ENCODE measurements at regions not wholly inside any gene's neighbourhood (a gene's known extent, or its start where the extent isn't known, plus 50 kb on each side); places are given as distances from the start of the nearest gene placed in this dataset.

DNA sequence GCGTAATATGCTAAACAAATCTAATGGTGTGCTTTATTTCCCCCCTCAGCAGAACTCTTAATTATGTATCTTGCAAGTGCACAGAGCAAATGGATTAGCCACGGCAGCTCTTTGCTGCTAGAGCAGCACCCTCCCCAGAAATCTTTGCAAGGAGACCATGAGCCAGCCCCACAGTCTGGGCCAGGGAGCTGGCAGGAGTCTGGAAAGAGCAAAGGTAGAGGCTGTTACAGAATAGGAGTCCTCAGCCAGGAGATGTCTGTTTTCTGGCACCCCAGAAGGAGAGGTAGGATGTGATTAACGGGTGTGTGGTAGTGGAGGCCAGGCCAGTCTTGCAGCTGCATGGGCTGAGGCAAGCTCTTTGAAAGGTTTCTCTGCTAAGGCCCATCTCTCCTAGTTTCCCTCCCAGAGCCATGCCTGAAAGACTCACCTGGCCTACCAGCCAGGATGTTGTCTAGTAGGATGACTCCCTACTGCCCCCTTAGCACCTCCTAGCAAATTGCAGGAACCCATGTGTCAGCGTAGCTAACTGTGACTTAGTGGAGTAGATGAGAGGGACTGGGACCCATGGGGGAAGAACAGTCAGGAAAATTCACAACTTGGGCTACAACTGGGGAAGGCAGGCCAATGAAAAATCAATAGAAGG lies 557.2 kb downstream of the BUD13 start:
- TF ChIP-seq EZH2 (IDR thresholded peaks at IDR 0.05; ENCODE audit: insufficient read depth, poor library complexity, severe bottlenecking) (no peak), EZH2phosphoT487 (IDR thresholded peaks at IDR 0.05; ENCODE audit: insufficient read depth, low read depth) (no peak)

Measured in GM23248 (cell line).